ENCODE measurements at regions not wholly inside any gene's neighbourhood (a gene's known extent, or its start where the extent isn't known, plus 50 kb on each side); places are given as distances from the start of the nearest gene placed in this dataset.

GRCh38 chr1:4928186-4928585 lies 273.8 kb downstream of the AJAP1 start:
- TF ChIP-seq, protein P1, sequence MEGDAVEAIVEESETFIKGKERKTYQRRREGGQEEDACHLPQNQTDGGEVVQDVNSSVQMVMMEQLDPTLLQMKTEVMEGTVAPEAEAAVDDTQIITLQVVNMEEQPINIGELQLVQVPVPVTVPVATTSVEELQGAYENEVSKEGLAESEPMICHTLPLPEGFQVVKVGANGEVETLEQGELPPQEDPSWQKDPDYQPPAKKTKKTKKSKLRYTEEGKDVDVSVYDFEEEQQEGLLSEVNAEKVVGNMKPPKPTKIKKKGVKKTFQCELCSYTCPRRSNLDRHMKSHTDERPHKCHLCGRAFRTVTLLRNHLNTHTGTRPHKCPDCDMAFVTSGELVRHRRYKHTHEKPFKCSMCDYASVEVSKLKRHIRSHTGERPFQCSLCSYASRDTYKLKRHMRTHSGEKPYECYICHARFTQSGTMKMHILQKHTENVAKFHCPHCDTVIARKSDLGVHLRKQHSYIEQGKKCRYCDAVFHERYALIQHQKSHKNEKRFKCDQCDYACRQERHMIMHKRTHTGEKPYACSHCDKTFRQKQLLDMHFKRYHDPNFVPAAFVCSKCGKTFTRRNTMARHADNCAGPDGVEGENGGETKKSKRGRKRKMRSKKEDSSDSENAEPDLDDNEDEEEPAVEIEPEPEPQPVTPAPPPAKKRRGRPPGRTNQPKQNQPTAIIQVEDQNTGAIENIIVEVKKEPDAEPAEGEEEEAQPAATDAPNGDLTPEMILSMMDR (conservative IDR thresholded peaks at IDR 0.05 in 1 of 2, IDR thresholded peaks at IDR 0.05 in 1 of 2; ENCODE audit: low read depth in 1 of 2, low read length in 2 of 2) = no peak
- TF ChIP-seq EZH2 (IDR thresholded peaks at IDR 0.05; ENCODE audit: low read length, missing control alignments) = no peak

Data from fibroblast of lung (primary cell).